GM13977 (cell line): ENCODE measurements at regions not wholly inside any gene's neighbourhood (a gene's known extent, or its start where the extent isn't known, plus 50 kb on each side); places are given as distances from the start of the nearest gene placed in this dataset.
"Not testable (repeated sequence)": the region's sequence is repeated elsewhere in the genome, so short reads cannot be mapped to it uniquely, and the experiment has no call there.

Source experiments
- DNase-seq: peaks from one replicate; pipeline ENCODE4 v3.0.0; 2012; ENCODE audit warnings: low spot score
- CTCF ChIP-seq: IDR thresholded peaks from 2 replicates; pipeline ENCODE4 v1.5.1; 2012; ENCODE audit warnings: mild to moderate bottlenecking, control low read depth; ENCODE audit not compliant: insufficient read depth; ENCODE audit errors: extremely low read depth, missing control alignments
- in situ Hi-C: fragments of 300-500 bp; cut with MboI; formaldehyde crosslinking; loops from one replicate; pipeline ENCODE4 v1.12.0; 2022; ENCODE audit warnings: low sequenced_read_pairs, low pct_unique_long_range_greater_than_20kb, mixed read lengths, inconsistent platforms; ENCODE audit not compliant: unreplicated experiment

GRCh38 chr4:178215763-178216162 is 773.5 kb upstream of the AGA start:
- no peak for TF ChIP-seq CTCF
- in situ Hi-C loops = no loop called here
- no peak for DNase-seq

GRCh38 chr4:178226421-178226820 is 784.2 kb upstream of the AGA start:
- in situ Hi-C loops, DNase-seq: not testable (repeated sequence)

- DNase-seq = no peak
- in situ Hi-C loops = no loop called here
- TF ChIP-seq CTCF = no peak
Measured at GRCh38 chr4:178233906-178234305, 791.7 kb upstream of the AGA start.

- TF ChIP-seq CTCF = no peak
- no peak for DNase-seq
- in situ Hi-C loops = no loop called here
Measured at GRCh38 chr4:178240891-178241290, 798.7 kb upstream of the AGA start.

GRCh38 chr4:178241601-178242118 is 799.4 kb upstream of the AGA start:
- no peak for DNase-seq
- no peak for TF ChIP-seq CTCF
- in situ Hi-C loops = no loop called here

- in situ Hi-C loops = no loop called here
- TF ChIP-seq CTCF = no peak
- DNase-seq = no peak
Measured at GRCh38 chr4:178242655-178243054, 800.4 kb upstream of the AGA start.

- TF ChIP-seq CTCF = no peak
- in situ Hi-C loops = no loop called here
- DNase-seq = no peak
Measured at GRCh38 chr4:178244785-178245184, 802.5 kb upstream of the AGA start.
